Fibroblast of lung (primary cell): ENCODE measurements at regions not wholly inside any gene's neighbourhood (a gene's known extent, or its start where the extent isn't known, plus 50 kb on each side); places are given as distances from the start of the nearest gene placed in this dataset.

Experiments used
- DNase-seq, 2 donors: peaks; one replicate each; pipeline versions ENCODE4 v3.0.0 to v3.0.0-alpha.2; 2010; ENCODE audit warnings: low read depth in 2 of 2
- H2AFZ ChIP-seq: 2 replicates; pipeline ENCODE4 v1.5.1; 2012; ENCODE audit warnings: low read length, control low read depth, inconsistent platforms
- H3K27ac ChIP-seq: 2 replicates; pipeline ENCODE4 v1.5.1; 2011; ENCODE audit warnings: low read length, control low read depth; ENCODE audit not compliant: insufficient read depth
- H3K27me3 ChIP-seq: 2 replicates; pipeline ENCODE4 v1.5.1; 2011; ENCODE audit warnings: mild to moderate bottlenecking, low read length; ENCODE audit not compliant: control insufficient read depth, insufficient read depth
- H3K36me3 ChIP-seq: 2 replicates; pipeline ENCODE4 v1.5.1; 2011; ENCODE audit warnings: low read length; ENCODE audit not compliant: control insufficient read depth, insufficient read depth
- H3K4me1 ChIP-seq: 2 replicates; pipeline ENCODE4 v1.5.1; 2011; ENCODE audit warnings: low read length; ENCODE audit not compliant: control insufficient read depth, insufficient read depth; ENCODE audit errors: extremely low read depth
- H3K4me2 ChIP-seq: 2 replicates; pipeline ENCODE4 v1.5.1; 2011; ENCODE audit warnings: low read length, control low read depth; ENCODE audit not compliant: insufficient read depth; ENCODE audit errors: extremely low read depth
- H3K4me3 ChIP-seq, 4 experiments: fragments of 200-600 bp in 1 of 4; sonication (generic) in 1 of 4; replicated peaks in 1 of 4; 2 replicates each; pipeline ENCODE4 v1.5.1; 2011 to 2016; ENCODE audit warnings: low read length in 4 of 4, low read depth in 3 of 4, mild to moderate bottlenecking in 3 of 4, control low read depth in 2 of 4, inconsistent platforms in 1 of 4, mixed read lengths in 1 of 4; ENCODE audit not compliant: insufficient read depth in 1 of 4; ENCODE audit errors: control extremely low read depth in 1 of 4
- H3K79me2 ChIP-seq: 2 replicates; pipeline ENCODE4 v1.5.1; 2012; ENCODE audit warnings: mild to moderate bottlenecking, low read length, inconsistent platforms; ENCODE audit not compliant: control insufficient read depth, insufficient read depth
- H3K9ac ChIP-seq: 2 replicates; pipeline ENCODE4 v1.5.1; 2011; ENCODE audit warnings: mild to moderate bottlenecking, low read length, control low read depth; ENCODE audit not compliant: insufficient read depth
- H3K9me3 ChIP-seq: 2 replicates; pipeline ENCODE4 v1.5.1; 2012; ENCODE audit warnings: low read depth, low read length; ENCODE audit not compliant: control insufficient read depth, insufficient read depth
- H4K20me1 ChIP-seq: 2 replicates; pipeline ENCODE4 v1.5.1; 2011; ENCODE audit warnings: low read length; ENCODE audit not compliant: control insufficient read depth, insufficient read depth; ENCODE audit errors: extremely low read depth
- CTCF ChIP-seq, 2 donors: IDR thresholded peaks in 1 of 2; conservative IDR thresholded peaks in 1 of 2; 1 replicate in 1 of 2; 2 replicates in 1 of 2; pipeline ENCODE4 v1.5.1; 2011 to 2012; ENCODE audit warnings: low read length in 2 of 2, control low read depth in 1 of 2, inconsistent platforms in 1 of 2, low read depth in 1 of 2, mild to moderate bottlenecking in 1 of 2
- EZH2 ChIP-seq: IDR thresholded peaks from 2 replicates; pipeline ENCODE4 v1.5.1; 2012; ENCODE audit warnings: low read length, control low read depth, mild to moderate bottlenecking; ENCODE audit errors: missing control alignments

- H3K4me3 ChIP-seq: no peak overlapping the region
- no peak for DNase-seq
- no peak overlapping the region for H2AFZ ChIP-seq
- H4K20me1 ChIP-seq: no peaks in the 10 kb centered on the region
- no peak overlapping the region for H3K27ac ChIP-seq
- TF ChIP-seq EZH2 (no peak), CTCF (conservative IDR thresholded peaks at IDR 0.05 in 1 of 2, IDR thresholded peaks at IDR 0.05 in 1 of 2; ENCODE audit: low read depth in 1 of 2, low read length in 2 of 2) (no peak)
- no peaks in the 10 kb centered on the region for H3K27me3 ChIP-seq
- no peak overlapping the region for H3K4me2 ChIP-seq
- H3K9me3 ChIP-seq: no peaks in the 10 kb centered on the region
- H3K4me1 ChIP-seq: no peaks in the 10 kb centered on the region
- H3K36me3 ChIP-seq: no peaks in the 10 kb centered on the region
- H3K9ac ChIP-seq: no peak overlapping the region
- H3K79me2 ChIP-seq: no peaks in the 10 kb centered on the region
Measured at GRCh38 chr16:76661691-76662235, 384.6 kb downstream of the CNTNAP4 start.

GRCh38 chr16:76665571-76666275 is 388.5 kb downstream of the CNTNAP4 start:
- Histone ChIP-seq H3K9ac (no peak overlapping the region), H3K79me2 (no peaks in the 10 kb centered on the region), H3K4me2 (no peak overlapping the region), H3K4me1 (no peaks in the 10 kb centered on the region), H3K36me3 (no peaks in the 10 kb centered on the region), H3K27me3 (no peaks in the 10 kb centered on the region), H2AFZ (no peak overlapping the region), H3K9me3 (no peaks in the 10 kb centered on the region), H4K20me1 (no peaks in the 10 kb centered on the region), H3K4me3 (no peak overlapping the region), H3K27ac (no peak overlapping the region)
- peak in 1 of 2 donors; percentile 10 for TF ChIP-seq CTCF (conservative IDR thresholded peaks at IDR 0.05 in 1 of 2, IDR thresholded peaks at IDR 0.05 in 1 of 2; ENCODE audit: low read depth in 1 of 2, low read length in 2 of 2)
- no peak for TF ChIP-seq EZH2
- peak in 1 of 2 donors; percentile 2 for DNase-seq

- H3K4me1 ChIP-seq: no peaks in the 10 kb centered on the region
- H3K36me3 ChIP-seq: no peaks in the 10 kb centered on the region
- no peak overlapping the region for H3K4me3 ChIP-seq
- H3K27ac ChIP-seq: no peak overlapping the region
- no peaks in the 10 kb centered on the region for H3K9me3 ChIP-seq
- TF ChIP-seq EZH2 (no peak), CTCF (conservative IDR thresholded peaks at IDR 0.05 in 1 of 2, IDR thresholded peaks at IDR 0.05 in 1 of 2; ENCODE audit: low read depth in 1 of 2, low read length in 2 of 2) (no peak)
- no peak for DNase-seq
- H3K9ac ChIP-seq: no peak overlapping the region
- no peak overlapping the region for H2AFZ ChIP-seq
- H3K4me2 ChIP-seq: no peak overlapping the region
- no peaks in the 10 kb centered on the region for H3K27me3 ChIP-seq
- H4K20me1 ChIP-seq: no peaks in the 10 kb centered on the region
- H3K79me2 ChIP-seq: no peaks in the 10 kb centered on the region
Measured at GRCh38 chr16:76668207-76668725, 391.1 kb downstream of the CNTNAP4 start.
